ENCODE measurements at regions not wholly inside any gene's neighbourhood (a gene's known extent, or its start where the extent isn't known, plus 50 kb on each side); places are given as distances from the start of the nearest gene placed in this dataset.

DNA sequence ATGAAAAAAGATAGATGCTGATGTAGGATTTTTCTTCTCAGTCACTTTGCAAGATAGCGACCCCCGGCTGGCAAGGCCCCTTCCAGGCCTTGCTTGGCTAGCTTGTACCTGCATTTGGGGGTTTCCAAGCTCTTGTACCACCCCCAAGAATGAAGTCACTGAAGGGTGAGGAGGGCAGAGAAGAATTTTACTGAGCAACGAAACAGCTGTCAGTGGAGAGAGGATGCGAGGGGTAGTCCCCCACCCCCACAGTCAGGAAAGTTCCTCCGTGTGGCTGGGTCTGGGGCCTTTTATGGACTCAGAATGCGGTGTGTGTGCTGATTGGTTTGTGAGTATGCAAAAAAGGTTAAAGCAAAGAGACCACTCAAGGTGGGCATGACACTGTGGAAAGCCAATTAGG lies 382.0 kb downstream of the GPD2 start:
- TF ChIP-seq, protein P1, sequence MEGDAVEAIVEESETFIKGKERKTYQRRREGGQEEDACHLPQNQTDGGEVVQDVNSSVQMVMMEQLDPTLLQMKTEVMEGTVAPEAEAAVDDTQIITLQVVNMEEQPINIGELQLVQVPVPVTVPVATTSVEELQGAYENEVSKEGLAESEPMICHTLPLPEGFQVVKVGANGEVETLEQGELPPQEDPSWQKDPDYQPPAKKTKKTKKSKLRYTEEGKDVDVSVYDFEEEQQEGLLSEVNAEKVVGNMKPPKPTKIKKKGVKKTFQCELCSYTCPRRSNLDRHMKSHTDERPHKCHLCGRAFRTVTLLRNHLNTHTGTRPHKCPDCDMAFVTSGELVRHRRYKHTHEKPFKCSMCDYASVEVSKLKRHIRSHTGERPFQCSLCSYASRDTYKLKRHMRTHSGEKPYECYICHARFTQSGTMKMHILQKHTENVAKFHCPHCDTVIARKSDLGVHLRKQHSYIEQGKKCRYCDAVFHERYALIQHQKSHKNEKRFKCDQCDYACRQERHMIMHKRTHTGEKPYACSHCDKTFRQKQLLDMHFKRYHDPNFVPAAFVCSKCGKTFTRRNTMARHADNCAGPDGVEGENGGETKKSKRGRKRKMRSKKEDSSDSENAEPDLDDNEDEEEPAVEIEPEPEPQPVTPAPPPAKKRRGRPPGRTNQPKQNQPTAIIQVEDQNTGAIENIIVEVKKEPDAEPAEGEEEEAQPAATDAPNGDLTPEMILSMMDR (IDR thresholded peaks at IDR 0.05; ENCODE audit: poor library complexity, severe bottlenecking), result no peak
- TF ChIP-seq POLR2AphosphoS5 (IDR thresholded peaks at IDR 0.05) (no peak), MXI1 (conservative IDR thresholded peaks at IDR 0.05; ENCODE audit: poor library complexity, severe bottlenecking) (no peak)
